CD8-positive, alpha-beta memory T cell (primary cell): ENCODE measurements at regions not wholly inside any gene's neighbourhood (a gene's known extent, or its start where the extent isn't known, plus 50 kb on each side); places are given as distances from the start of the nearest gene placed in this dataset.

ENCODE experiments used
- CTCF ChIA-PET: fragments of 350-600 bp; sonication (Branson Sonifier 250); formaldehyde crosslinking; loops from one replicate; lab custom pipeline; 2021; ENCODE audit warnings: antibody characterized with exemption; lab: Charles Lee
- POLR2A ChIA-PET: fragments of 350-600 bp; sonication (Branson Sonifier 250); formaldehyde crosslinking; loops from one replicate; lab custom pipeline; 2021; ENCODE audit warnings: antibody characterized with exemption; lab: Charles Lee
- DNase-seq, 5 donors: peaks; one replicate each; pipeline versions ENCODE4 v3.0.0 to v3.0.0-alpha.2; 2020 to 2022; ENCODE audit warnings: mixed read lengths in 1 of 5
- H3K27ac ChIP-seq: one replicate; pipeline ENCODE4 v1.7.0; 2013; ENCODE audit warnings: low read depth, mild to moderate bottlenecking, low read length, moderate library complexity
- H3K27me3 ChIP-seq: 2 replicates; pipeline ENCODE4 v1.7.0; 2013; ENCODE audit warnings: low read length, mild to moderate bottlenecking; ENCODE audit not compliant: insufficient read depth, poor library complexity, severe bottlenecking
- H3K36me3 ChIP-seq: 2 replicates; pipeline ENCODE4 v1.7.0; 2013; ENCODE audit warnings: mild to moderate bottlenecking, low read length, moderate library complexity; ENCODE audit not compliant: insufficient read depth
- H3K4me1 ChIP-seq: 2 replicates; pipeline ENCODE4 v1.7.0; 2013; ENCODE audit warnings: mild to moderate bottlenecking, low read length, moderate library complexity; ENCODE audit not compliant: insufficient read depth
- H3K4me3 ChIP-seq: 2 replicates; pipeline ENCODE4 v1.7.0; 2013; ENCODE audit warnings: mild to moderate bottlenecking, low read length
- H3K9me3 ChIP-seq: 2 replicates; pipeline ENCODE4 v1.7.0; 2013; ENCODE audit warnings: mild to moderate bottlenecking, low read length
- H3K27ac Mint-ChIP-seq, 8 donors: one replicate each; pipeline ENCODE4 v1.8.0; 2020 to 2021; ENCODE audit warnings: mixed read lengths in 8 of 8, mild to moderate bottlenecking in 6 of 8, inconsistent platforms in 3 of 8, moderate library complexity in 3 of 8
- H3K27me3 Mint-ChIP-seq, 2 donors: one replicate each; pipeline ENCODE4 v1.8.0; 2020 to 2021; ENCODE audit warnings: mixed read lengths in 2 of 2, mild to moderate bottlenecking in 1 of 2, moderate library complexity in 1 of 2
- H3K36me3 Mint-ChIP-seq, 3 donors: one replicate each; pipeline ENCODE4 v1.8.0; 2020 to 2021; ENCODE audit warnings: mixed read lengths in 3 of 3, inconsistent platforms in 1 of 3, mild to moderate bottlenecking in 1 of 3
- H3K4me1 Mint-ChIP-seq, 3 donors: one replicate each; pipeline ENCODE4 v1.8.0; 2020 to 2021; ENCODE audit warnings: mixed read lengths in 3 of 3, inconsistent platforms in 1 of 3, mild to moderate bottlenecking in 1 of 3
- H3K4me3 Mint-ChIP-seq, 7 donors: one replicate each; pipeline ENCODE4 v1.8.0; 2020 to 2021; ENCODE audit warnings: mixed read lengths in 7 of 7, mild to moderate bottlenecking in 6 of 7, moderate library complexity in 4 of 7, inconsistent platforms in 2 of 7
- H3K9me3 Mint-ChIP-seq, 5 donors: one replicate each; pipeline ENCODE4 v1.8.0; 2020 to 2022; ENCODE audit warnings: mixed read lengths in 5 of 5, mild to moderate bottlenecking in 3 of 5, moderate library complexity in 2 of 5, inconsistent platforms in 1 of 5

DNA sequence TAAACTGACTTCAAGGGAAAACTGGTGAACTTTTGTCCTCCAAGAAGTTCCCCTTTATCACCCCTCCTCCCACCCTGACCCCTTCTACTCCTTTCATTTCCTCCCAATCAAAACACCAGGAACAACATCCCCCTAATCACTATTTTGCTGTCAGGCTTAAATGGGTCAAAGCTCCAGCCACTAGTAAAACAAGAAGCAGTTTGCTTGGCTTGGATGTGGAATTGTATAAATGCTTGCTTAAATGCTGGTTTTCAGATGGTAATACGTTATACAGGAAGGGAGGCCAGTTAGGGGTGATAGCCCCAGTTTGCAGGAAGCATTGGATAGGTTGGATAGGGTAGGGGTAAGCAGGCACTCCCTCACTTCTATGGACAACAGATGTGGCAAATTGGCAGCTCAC is 473.6 kb downstream of the AGTPBP1 start:
- no peak overlapping the region for H3K4me3 ChIP-seq
- Mint-ChIP-seq H3K27me3 (peaks cover 1 to 4% of the 10 kb centered on the region in 2 donors), H3K27ac (no peak overlapping the region), H3K9me3 (no peaks in the 10 kb centered on the region), H3K4me1 (no peaks in the 10 kb centered on the region), H3K4me3 (no peak overlapping the region), H3K36me3 (no peaks in the 10 kb centered on the region)
- no peak overlapping the region for H3K27ac ChIP-seq
- H3K4me1 ChIP-seq, result no peaks in the 10 kb centered on the region
- H3K9me3 ChIP-seq, result no peaks in the 10 kb centered on the region
- ChIA-PET POLR2A (no interaction called here), CTCF (no interaction called here)
- H3K27me3 ChIP-seq, result no peaks in the 10 kb centered on the region
- no peak for DNase-seq
- H3K36me3 ChIP-seq, result no peaks in the 10 kb centered on the region

DNA sequence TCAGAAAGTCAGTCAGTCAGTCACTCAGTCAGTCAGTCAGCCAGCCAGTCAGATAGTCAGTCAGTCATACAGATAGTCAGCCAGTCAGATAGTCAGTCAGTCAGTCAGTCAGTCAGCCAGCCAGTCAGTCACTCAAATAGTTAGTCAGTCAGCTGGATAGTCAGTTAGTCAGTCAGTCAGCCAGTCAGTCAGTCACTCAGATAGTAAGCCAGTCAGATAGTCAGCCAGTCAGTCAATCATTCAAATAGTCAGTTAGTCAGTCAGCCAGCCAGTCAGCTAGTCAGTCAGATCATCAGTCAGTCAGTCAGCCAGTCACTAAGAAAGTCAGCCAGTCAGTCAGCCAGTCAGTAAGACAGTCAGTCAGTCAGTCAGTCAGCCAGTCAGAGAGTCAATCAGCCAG is 477.1 kb downstream of the AGTPBP1 start:
- POLR2A ChIA-PET, result no interaction called here
- H3K36me3 Mint-ChIP-seq, result no peaks in the 10 kb centered on the region
- Histone ChIP-seq H3K27ac (no peak overlapping the region), H3K4me3 (no peak overlapping the region), H3K27me3 (no peaks in the 10 kb centered on the region), H3K36me3 (no peaks in the 10 kb centered on the region), H3K9me3 (no peaks in the 10 kb centered on the region), H3K4me1 (no peaks in the 10 kb centered on the region)
- peaks cover 3 to 16% of the 10 kb centered on the region in 2 donors for H3K27me3 Mint-ChIP-seq
- H3K27ac Mint-ChIP-seq, result no peak overlapping the region
- CTCF ChIA-PET, result no interaction called here
- H3K4me1 Mint-ChIP-seq, result no peaks in the 10 kb centered on the region
- no peak for DNase-seq
- H3K9me3 Mint-ChIP-seq, result no peaks in the 10 kb centered on the region
- H3K4me3 Mint-ChIP-seq, result no peak overlapping the region

DNA sequence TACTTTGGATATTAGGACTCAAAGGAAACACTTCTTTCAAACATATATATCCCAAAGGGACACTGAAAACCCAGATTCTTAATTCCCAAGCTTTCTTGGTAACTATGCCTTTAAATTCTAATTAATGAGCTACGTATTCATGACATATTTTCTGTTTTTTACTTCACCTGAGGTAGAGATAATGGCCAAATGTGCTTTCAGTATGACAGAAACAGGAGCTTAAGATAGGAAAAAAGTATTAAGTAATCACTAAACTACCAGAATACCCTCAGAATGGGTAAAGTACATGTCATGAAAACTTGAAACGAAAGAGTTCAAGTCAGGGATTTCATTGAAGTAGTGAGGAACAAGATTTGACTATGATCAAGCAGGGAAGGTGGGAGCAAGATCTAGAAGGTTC is 478.5 kb downstream of the AGTPBP1 start:
- H3K36me3 Mint-ChIP-seq, result no peaks in the 10 kb centered on the region
- CTCF ChIA-PET, result no interaction called here
- H3K36me3 ChIP-seq, result no peaks in the 10 kb centered on the region

DNA sequence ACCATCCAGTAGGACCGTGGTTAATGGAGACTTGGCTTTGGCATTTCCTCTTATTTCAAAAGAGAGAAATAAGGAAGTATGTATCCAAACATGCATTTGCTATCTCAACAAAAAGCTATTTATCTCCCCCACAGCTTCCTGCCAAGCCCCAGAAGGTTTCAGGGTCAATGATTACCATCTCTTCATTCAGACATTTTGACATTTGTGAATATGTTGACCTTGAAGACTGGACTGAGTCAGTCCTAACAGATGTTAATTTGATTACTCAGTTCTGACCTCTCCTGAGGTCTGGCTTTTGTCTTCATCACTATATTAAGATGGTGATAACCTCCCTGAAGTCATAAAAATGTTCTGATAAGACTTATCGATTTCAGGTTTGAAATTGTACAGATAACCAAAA is 479.4 kb downstream of the AGTPBP1 start:
- POLR2A ChIA-PET, result no interaction called here

More for the DNA sequence above, 478.5 kb downstream of the AGTPBP1 start:
- Histone ChIP-seq H3K27ac (no peak overlapping the region), H3K4me1 (no peaks in the 10 kb centered on the region), H3K4me3 (no peak overlapping the region), H3K27me3 (no peaks in the 10 kb centered on the region), H3K9me3 (no peaks in the 10 kb centered on the region)
- Mint-ChIP-seq H3K27ac (no peak overlapping the region), H3K27me3 (peaks cover 3 to 25% of the 10 kb centered on the region in 2 donors), H3K4me3 (no peak overlapping the region), H3K4me1 (no peaks in the 10 kb centered on the region), H3K9me3 (peaks cover 0 to 2% (median 0%) of the 10 kb centered on the region in 5 donors)
- no peak for DNase-seq
- POLR2A ChIA-PET, result no interaction called here

DNA sequence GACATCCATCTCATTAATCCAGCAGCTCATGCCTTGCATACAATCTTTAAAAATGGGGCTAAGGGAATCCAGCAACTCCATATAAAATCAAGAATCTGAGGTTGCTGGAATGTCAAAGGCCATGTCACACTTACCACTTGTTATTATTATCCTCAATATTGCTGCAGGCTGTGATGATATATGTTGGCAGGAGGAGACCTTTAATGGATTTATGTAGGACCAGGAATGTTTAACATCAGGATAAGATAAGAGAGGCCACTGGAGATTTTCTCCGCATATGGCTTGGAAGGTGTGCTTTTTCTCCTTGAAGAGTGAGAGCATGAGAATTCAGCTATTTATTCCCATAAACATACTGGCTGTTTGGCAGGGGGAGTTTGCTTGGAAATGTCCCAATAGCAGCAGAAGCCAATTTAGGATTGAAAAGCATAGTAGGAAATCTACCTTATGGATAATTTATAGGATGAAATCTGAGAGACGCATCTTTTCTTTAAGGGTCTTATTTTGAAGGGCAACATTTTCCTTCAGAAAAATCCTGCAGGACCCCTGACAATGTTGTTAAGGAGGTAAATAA is 481.4 kb downstream of the AGTPBP1 start:
- no peaks in the 10 kb centered on the region for H3K4me1 ChIP-seq
- Mint-ChIP-seq H3K27ac (no peak overlapping the region), H3K27me3 (peaks cover 2 to 25% of the 10 kb centered on the region in 2 donors), H3K4me3 (no peak overlapping the region), H3K4me1 (no peaks in the 10 kb centered on the region), H3K36me3 (no peaks in the 10 kb centered on the region), H3K9me3 (peaks cover 0 to 3% (median 2%) of the 10 kb centered on the region in 5 donors)
- no peak overlapping the region for H3K4me3 ChIP-seq
- ChIA-PET CTCF (no interaction called here), POLR2A (no interaction called here)
- no peaks in the 10 kb centered on the region for H3K9me3 ChIP-seq
- H3K27ac ChIP-seq, result no peak overlapping the region
- H3K36me3 ChIP-seq, result no peaks in the 10 kb centered on the region
- H3K27me3 ChIP-seq, result no peaks in the 10 kb centered on the region
- no peak for DNase-seq

More for the DNA sequence above, 479.4 kb downstream of the AGTPBP1 start:
- Histone ChIP-seq H3K4me3 (no peak overlapping the region), H3K9me3 (no peaks in the 10 kb centered on the region), H3K27ac (no peak overlapping the region), H3K4me1 (no peaks in the 10 kb centered on the region), H3K36me3 (no peaks in the 10 kb centered on the region), H3K27me3 (no peaks in the 10 kb centered on the region)
- no peak for DNase-seq
- Mint-ChIP-seq H3K4me3 (no peak overlapping the region), H3K27me3 (peaks cover 2 to 25% of the 10 kb centered on the region in 2 donors), H3K4me1 (no peaks in the 10 kb centered on the region), H3K36me3 (no peaks in the 10 kb centered on the region), H3K27ac (no peak overlapping the region), H3K9me3 (peaks cover 0 to 2% (median 0%) of the 10 kb centered on the region in 5 donors)
- CTCF ChIA-PET, result no interaction called here

DNA sequence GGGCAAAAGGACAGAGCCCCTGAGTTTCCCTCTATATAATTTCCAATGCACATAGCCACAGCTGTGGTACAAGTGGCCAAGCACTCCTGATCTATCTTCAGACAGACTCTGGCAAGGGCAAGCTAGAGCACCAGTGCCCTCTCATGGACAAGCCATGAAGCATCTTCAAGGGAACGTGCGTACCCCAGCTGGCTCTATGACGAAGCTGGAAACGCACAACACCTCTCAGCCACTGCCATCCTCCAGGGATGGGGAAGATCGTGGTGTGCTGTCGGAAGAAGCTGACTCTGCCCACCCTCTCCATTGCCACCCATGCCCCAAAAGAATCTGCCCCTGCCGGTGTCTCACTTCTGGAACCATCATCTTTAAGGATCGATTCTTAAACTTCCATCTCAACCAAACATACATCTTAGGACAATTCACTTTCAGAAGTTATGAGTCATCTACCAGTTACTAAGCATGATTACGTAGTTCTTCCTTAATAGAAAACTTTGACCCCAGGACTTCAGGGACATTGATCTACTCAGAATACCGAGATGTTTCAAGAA is 482.9 kb downstream of the AGTPBP1 start:
- Mint-ChIP-seq H3K27ac (no peak overlapping the region), H3K4me1 (no peaks in the 10 kb centered on the region), H3K36me3 (no peaks in the 10 kb centered on the region), H3K9me3 (peaks cover 0 to 6% (median 2%) of the 10 kb centered on the region in 5 donors), H3K27me3 (peaks cover 6 to 25% of the 10 kb centered on the region in 2 donors), H3K4me3 (no peak overlapping the region)
- Histone ChIP-seq H3K4me3 (no peak overlapping the region), H3K4me1 (no peaks in the 10 kb centered on the region), H3K27ac (no peak overlapping the region), H3K36me3 (no peaks in the 10 kb centered on the region), H3K27me3 (no peaks in the 10 kb centered on the region), H3K9me3 (no peaks in the 10 kb centered on the region)
- no peak for DNase-seq
- ChIA-PET CTCF (no interaction called here), POLR2A (no interaction called here)

DNA sequence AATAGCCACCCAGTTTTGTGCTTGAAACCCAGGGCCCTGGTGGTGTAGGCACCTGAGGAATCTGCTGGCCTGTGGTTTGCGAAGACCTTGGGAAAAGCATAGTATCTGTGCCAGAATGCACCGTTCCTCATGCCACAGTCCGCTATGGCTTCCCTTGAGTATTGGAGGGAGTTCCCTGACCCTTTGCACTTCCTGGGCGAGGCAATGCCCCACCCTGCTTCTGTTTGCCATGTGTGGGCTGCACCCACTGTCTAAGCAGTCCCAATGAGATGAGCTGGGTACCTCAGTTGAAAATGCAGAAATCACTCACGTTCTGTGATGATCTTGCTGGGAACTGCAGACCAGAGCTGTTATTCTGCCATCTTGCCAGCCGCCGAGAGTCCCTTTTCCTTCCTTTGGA is 483.5 kb downstream of the AGTPBP1 start:
- Mint-ChIP-seq H3K4me1 (no peaks in the 10 kb centered on the region), H3K27me3 (peaks cover 6 to 25% of the 10 kb centered on the region in 2 donors), H3K36me3 (no peaks in the 10 kb centered on the region), H3K9me3 (peaks cover 0 to 6% (median 2%) of the 10 kb centered on the region in 5 donors), H3K27ac (no peak overlapping the region), H3K4me3 (no peak overlapping the region)
- no peak for DNase-seq
- ChIA-PET POLR2A (no interaction called here), CTCF (no interaction called here)
- H3K9me3 ChIP-seq, result no peaks in the 10 kb centered on the region
- H3K4me3 ChIP-seq, result no peak overlapping the region
- H3K36me3 ChIP-seq, result no peaks in the 10 kb centered on the region
- no peak overlapping the region for H3K27ac ChIP-seq
- no peaks in the 10 kb centered on the region for H3K27me3 ChIP-seq
- no peaks in the 10 kb centered on the region for H3K4me1 ChIP-seq

DNA sequence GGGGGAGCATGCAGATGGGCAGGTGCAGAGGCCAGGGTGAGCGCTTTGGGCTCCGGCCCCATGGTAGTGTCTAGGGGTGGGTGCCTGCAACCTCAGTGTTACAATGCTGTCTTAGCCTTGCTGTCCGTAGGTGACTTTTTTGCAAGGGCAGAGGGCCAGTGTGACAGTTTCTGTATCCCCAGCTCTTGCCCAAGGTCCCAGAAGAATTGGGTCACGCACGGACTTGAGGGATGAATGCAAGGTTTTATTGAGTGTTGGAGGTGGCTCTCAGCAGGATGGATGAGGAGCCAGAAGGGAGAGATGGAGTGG is 492.5 kb downstream of the AGTPBP1 start:
- no peak overlapping the region for H3K4me3 Mint-ChIP-seq
- Histone ChIP-seq H3K4me1 (no peaks in the 10 kb centered on the region), H3K27ac (no peak overlapping the region), H3K9me3 (no peaks in the 10 kb centered on the region), H3K36me3 (no peaks in the 10 kb centered on the region), H3K27me3 (no peaks in the 10 kb centered on the region), H3K4me3 (no peak overlapping the region)
- peaks cover 0 to 3% (median 0%) of the 10 kb centered on the region in 5 donors for H3K9me3 Mint-ChIP-seq
- CTCF ChIA-PET, result no interaction called here
- no peaks in the 10 kb centered on the region for H3K4me1 Mint-ChIP-seq
- POLR2A ChIA-PET, result no interaction called here
- H3K27me3 Mint-ChIP-seq, result peaks cover 0 to 3% of the 10 kb centered on the region in 2 donors
- H3K36me3 Mint-ChIP-seq, result no peaks in the 10 kb centered on the region
- DNase-seq, result no peak
- H3K27ac Mint-ChIP-seq, result no peak overlapping the region
